Activated B cell treated with CpG ODN at 0.5 μM for 24 hours (primary cell): ENCODE measurements at regions not wholly inside any gene's neighbourhood (a gene's known extent, or its start where the extent isn't known, plus 50 kb on each side); places are given as distances from the start of the nearest gene placed in this dataset.

Source experiments
- ATAC-seq: fragments of 200-7000 bp; cut with Tn5 transposase; one replicate; pipeline ENCODE4 v1.10.0; 2021; ENCODE audit warnings: low read depth, mild to moderate bottlenecking, moderate library complexity
- CTCF ChIA-PET: fragments of 350-600 bp; sonication (Branson Sonifier 250); formaldehyde crosslinking; loops from one replicate; lab custom pipeline; 2021; ENCODE audit warnings: antibody characterized with exemption; lab: Charles Lee
- POLR2A ChIA-PET: fragments of 350-600 bp; sonication (Branson Sonifier 250); formaldehyde crosslinking; loops from one replicate; lab custom pipeline; 2021; ENCODE audit warnings: antibody characterized with exemption; lab: Charles Lee
- DNase-seq: peaks from one replicate; pipeline ENCODE4 v3.0.0; 2022
- H3K27ac Mint-ChIP-seq: one replicate; pipeline ENCODE4 v1.8.0; 2020; ENCODE audit warnings: mixed read lengths
- H3K27me3 Mint-ChIP-seq: one replicate; pipeline ENCODE4 v1.8.0; 2021; ENCODE audit warnings: mixed read lengths
- H3K36me3 Mint-ChIP-seq: one replicate; pipeline ENCODE4 v1.8.0; 2021; ENCODE audit warnings: low read depth, mixed read lengths
- H3K4me1 Mint-ChIP-seq: one replicate; pipeline ENCODE4 v1.8.0; 2021; ENCODE audit warnings: mixed read lengths
- H3K4me3 Mint-ChIP-seq: one replicate; pipeline ENCODE4 v1.8.0; 2020; ENCODE audit warnings: mild to moderate bottlenecking, mixed read lengths
- H3K9me3 Mint-ChIP-seq: one replicate; pipeline ENCODE4 v1.8.0; 2020; ENCODE audit warnings: mixed read lengths
- CTCF ChIP-seq: fragments of 200-600 bp; IDR thresholded peaks from one replicate; pipeline ENCODE4 v1.8.0; 2022; ENCODE audit warnings: antibody characterized with exemption, mild to moderate bottlenecking
- intact Hi-C: fragments of 100-400 bp; cut with micrococcal nuclease; formaldehyde crosslinking; loops from one replicate; pipeline ENCODE4 v1.15.1; 2024

- Mint-ChIP-seq H3K4me1 (no peaks in the 10 kb centered on the region), H3K27ac (no peak overlapping the region), H3K4me3 (no peak overlapping the region), H3K27me3 (no peaks in the 10 kb centered on the region), H3K36me3 (no peaks in the 10 kb centered on the region), H3K9me3 (peaks cover 22% of the 10 kb centered on the region)
- DNase-seq (no peak), ATAC-seq (no peak)
- CTCF ChIA-PET: no interaction called here
- POLR2A ChIA-PET: no interaction called here
- intact Hi-C loops: no loop called here
- TF ChIP-seq CTCF: no peak
Observed at GRCh38 chr2:83764447-83765005, 694.6 kb downstream of the SUCLG1 start.

- H3K27ac Mint-ChIP-seq: no peak overlapping the region
- TF ChIP-seq CTCF: no peak
- ATAC-seq (no peak), DNase-seq (no peak)
- no peak overlapping the region for H3K4me3 Mint-ChIP-seq
- intact Hi-C loops: no loop called here
- peaks cover 17% of the 10 kb centered on the region for H3K9me3 Mint-ChIP-seq
- no peaks in the 10 kb centered on the region for H3K4me1 Mint-ChIP-seq
- ChIA-PET POLR2A (no interaction called here), CTCF (no interaction called here)
- H3K27me3 Mint-ChIP-seq: no peaks in the 10 kb centered on the region
- no peaks in the 10 kb centered on the region for H3K36me3 Mint-ChIP-seq
Observed at GRCh38 chr2:83757329-83757728, 701.8 kb downstream of the SUCLG1 start.

GRCh38 chr2:83756219-83756618 is 702.9 kb downstream of the SUCLG1 start:
- peaks cover 17% of the 10 kb centered on the region for H3K9me3 Mint-ChIP-seq
- no peaks in the 10 kb centered on the region for H3K36me3 Mint-ChIP-seq
- H3K27me3 Mint-ChIP-seq: no peaks in the 10 kb centered on the region
- no peak overlapping the region for H3K4me3 Mint-ChIP-seq
- POLR2A ChIA-PET: no interaction called here
- intact Hi-C loops: no loop called here
- no peak overlapping the region for H3K27ac Mint-ChIP-seq
- H3K4me1 Mint-ChIP-seq: no peaks in the 10 kb centered on the region
- no peak for TF ChIP-seq CTCF
- CTCF ChIA-PET: no interaction called here
- ATAC-seq (no peak), DNase-seq (no peak)

- H3K27me3 Mint-ChIP-seq: no peaks in the 10 kb centered on the region
- no peak overlapping the region for H3K27ac Mint-ChIP-seq
- ChIA-PET POLR2A (no interaction called here), CTCF (no interaction called here)
- no peak for TF ChIP-seq CTCF
- ATAC-seq (no peak), DNase-seq (no peak)
- H3K4me1 Mint-ChIP-seq: no peaks in the 10 kb centered on the region
- H3K4me3 Mint-ChIP-seq: no peak overlapping the region
- intact Hi-C loops: no loop called here
- H3K9me3 Mint-ChIP-seq: peaks cover 9% of the 10 kb centered on the region
- H3K36me3 Mint-ChIP-seq: no peaks in the 10 kb centered on the region
Observed at GRCh38 chr2:83747141-83747540, 711.9 kb downstream of the SUCLG1 start.

GRCh38 chr2:83744855-83745254 is 714.2 kb downstream of the SUCLG1 start:
- H3K36me3 Mint-ChIP-seq: no peaks in the 10 kb centered on the region
- H3K9me3 Mint-ChIP-seq: peaks cover 19% of the 10 kb centered on the region
- no peak overlapping the region for H3K4me3 Mint-ChIP-seq
- no peaks in the 10 kb centered on the region for H3K4me1 Mint-ChIP-seq
- CTCF ChIA-PET: no interaction called here
- no peak for ATAC-seq
- no peaks in the 10 kb centered on the region for H3K27me3 Mint-ChIP-seq
- TF ChIP-seq CTCF: no peak
- H3K27ac Mint-ChIP-seq: no peak overlapping the region
- POLR2A ChIA-PET: no interaction called here
- DNase-seq: no peak
- intact Hi-C loops: no loop called here
